NCI-H2029 (cell line): ENCODE measurements at regions not wholly inside any gene's neighbourhood (a gene's known extent, or its start where the extent isn't known, plus 50 kb on each side); places are given as distances from the start of the nearest gene placed in this dataset.
A peak's percentile ranks its signal among the peaks of the same experiment; 100 is the strongest.

Source experiments
- DNase-seq: peaks from one replicate; lab custom pipeline; 2025; lab: John Stamatoyannopoulos, UW

GRCh38 chr10:131631619-131632018 is 269.2 kb upstream of the PPP2R2D start:
- no peak for DNase-seq

- peak; percentile 13 for DNase-seq
Measured at GRCh38 chr10:131635564-131636015, 265.2 kb upstream of the PPP2R2D start.

GRCh38 chr10:131636116-131636515 is 264.7 kb upstream of the PPP2R2D start:
- no peak for DNase-seq

- DNase-seq = no peak
Measured at GRCh38 chr10:131636841-131637724, 263.7 kb upstream of the PPP2R2D start.

- no peak for DNase-seq
Measured at GRCh38 chr10:131638049-131638879, 262.5 kb upstream of the PPP2R2D start.

GRCh38 chr10:131638880-131639278 is 261.9 kb upstream of the PPP2R2D start:
- no peak for DNase-seq

GRCh38 chr10:131640045-131640644 is 260.7 kb upstream of the PPP2R2D start:
- DNase-seq = no peak

- DNase-seq = peak; percentile 35
Measured at GRCh38 chr10:131641231-131641630, 259.6 kb upstream of the PPP2R2D start.

GRCh38 chr10:131641898-131642297 is 258.9 kb upstream of the PPP2R2D start:
- DNase-seq = no peak

GRCh38 chr10:131642966-131643365 is 257.8 kb upstream of the PPP2R2D start:
- no peak for DNase-seq

- DNase-seq = no peak
Measured at GRCh38 chr10:131644289-131644688, 256.5 kb upstream of the PPP2R2D start.

GRCh38 chr10:131644864-131645658 is 255.7 kb upstream of the PPP2R2D start:
- DNase-seq = no peak

- no peak for DNase-seq
Measured at GRCh38 chr10:131645756-131646155, 255.1 kb upstream of the PPP2R2D start.

GRCh38 chr10:131646551-131647525 is 254.0 kb upstream of the PPP2R2D start:
- no peak for DNase-seq

GRCh38 chr10:131647789-131648188 is 253.0 kb upstream of the PPP2R2D start:
- DNase-seq = no peak

GRCh38 chr10:131648386-131649020 is 252.3 kb upstream of the PPP2R2D start:
- no peak for DNase-seq

GRCh38 chr10:131649617-131650016 is 251.2 kb upstream of the PPP2R2D start:
- DNase-seq = no peak

- no peak for DNase-seq
Measured at GRCh38 chr10:131650169-131650705, 250.6 kb upstream of the PPP2R2D start.
